ENCODE measurements at regions not wholly inside any gene's neighbourhood (a gene's known extent, or its start where the extent isn't known, plus 50 kb on each side); places are given as distances from the start of the nearest gene placed in this dataset.
"Not testable (repeated sequence)": the region's sequence is repeated elsewhere in the genome, so short reads cannot be mapped to it uniquely, and the experiment has no call there.

DNA sequence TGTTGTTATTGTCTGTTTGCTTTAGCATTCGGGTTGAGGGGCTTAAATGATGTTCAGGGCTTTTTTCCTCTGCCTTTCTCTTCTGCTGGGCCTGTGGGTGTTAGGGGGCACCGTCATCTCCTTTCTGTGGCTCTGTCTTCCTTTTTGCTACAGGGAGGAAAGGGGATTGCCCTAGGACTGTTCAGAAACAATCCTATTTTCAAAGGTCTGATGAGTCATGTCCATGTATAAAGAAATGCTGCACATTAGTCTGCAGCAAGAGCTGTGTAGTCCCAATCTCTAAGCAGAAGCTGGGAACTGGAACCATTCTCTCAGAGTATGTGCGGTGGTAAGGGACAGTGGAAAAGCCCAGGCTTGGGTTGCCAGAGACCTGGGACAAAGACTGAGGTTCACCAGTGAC is 462.3 kb downstream of the OMA1 start:
- Histone ChIP-seq H3K4me1 (replicated peaks) (no peaks in the 10 kb centered on the region), H3K27ac (no peak overlapping the region)

DNA sequence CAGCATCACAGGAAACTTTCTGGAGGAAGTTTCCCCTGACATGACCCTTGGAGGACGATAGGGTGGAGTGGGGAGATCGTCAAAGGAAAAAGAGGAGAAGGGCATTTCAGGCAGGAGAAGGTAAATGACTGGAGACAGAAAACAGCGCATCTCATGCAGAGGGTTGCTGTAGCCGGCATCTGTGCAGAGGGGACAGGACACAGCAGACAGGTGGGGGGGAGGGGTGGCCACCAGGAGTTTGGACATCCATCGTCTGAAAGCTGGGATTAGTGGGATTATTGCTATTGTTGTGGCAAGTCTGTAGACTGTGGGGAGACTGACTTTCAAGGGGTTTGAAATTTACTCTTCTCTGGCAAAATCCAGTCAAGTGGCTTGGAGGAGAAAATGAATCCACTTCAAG is 463.9 kb downstream of the OMA1 start:
- Histone ChIP-seq H3K27ac (no peak overlapping the region), H3K4me1 (replicated peaks) (no peaks in the 10 kb centered on the region), H3K27me3 (replicated peaks) (no peaks in the 10 kb centered on the region), H3K4me3 (no peak overlapping the region), H3K36me3 (no peaks in the 10 kb centered on the region), H3K9me3 (replicated peaks) (no peaks in the 10 kb centered on the region)
- no peak for DNase-seq (ENCODE audit: low read depth in 1 of 2, low spot score in 2 of 2)

More for the DNA sequence above, 462.3 kb downstream of the OMA1 start:
- H3K27me3 ChIP-seq (replicated peaks), result 0 out of 2 replicates have a peak, but pooled peaks cover 4% of the 10 kb centered on the region
- H3K36me3 ChIP-seq, result no peaks in the 10 kb centered on the region
- H3K4me3 ChIP-seq, result no peak overlapping the region
- no peaks in the 10 kb centered on the region for H3K9me3 ChIP-seq (replicated peaks)
- no peak for DNase-seq (ENCODE audit: low read depth in 1 of 2, low spot score in 2 of 2)

DNA sequence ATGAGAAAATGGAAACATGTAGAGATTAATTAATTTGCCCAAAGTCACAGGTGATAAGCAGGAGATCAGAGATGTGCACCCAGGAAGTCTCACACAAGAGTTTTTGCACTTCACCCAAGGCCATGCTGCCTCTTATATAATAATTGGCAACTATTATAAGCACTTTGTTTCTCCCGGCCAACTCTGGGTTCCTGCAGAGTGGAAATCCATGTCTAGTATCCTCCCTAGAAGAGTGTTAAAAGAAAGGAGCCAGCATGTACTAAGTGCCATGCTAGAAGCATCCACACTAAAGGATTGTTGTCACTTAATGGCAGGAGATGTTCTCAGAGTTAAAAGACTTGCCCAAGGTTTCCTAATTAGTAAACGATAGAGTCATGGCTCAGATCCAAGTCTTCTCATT is 470.3 kb downstream of the OMA1 start:
- DNase-seq (ENCODE audit: low read depth in 1 of 2, low spot score in 2 of 2), result no peak
- Histone ChIP-seq H3K36me3 (no peaks in the 10 kb centered on the region), H3K27me3 (replicated peaks) (no peaks in the 10 kb centered on the region), H3K4me1 (replicated peaks) (no peaks in the 10 kb centered on the region), H3K27ac (no peak overlapping the region), H3K9me3 (replicated peaks) (no peaks in the 10 kb centered on the region), H3K4me3 (no peak overlapping the region)

DNA sequence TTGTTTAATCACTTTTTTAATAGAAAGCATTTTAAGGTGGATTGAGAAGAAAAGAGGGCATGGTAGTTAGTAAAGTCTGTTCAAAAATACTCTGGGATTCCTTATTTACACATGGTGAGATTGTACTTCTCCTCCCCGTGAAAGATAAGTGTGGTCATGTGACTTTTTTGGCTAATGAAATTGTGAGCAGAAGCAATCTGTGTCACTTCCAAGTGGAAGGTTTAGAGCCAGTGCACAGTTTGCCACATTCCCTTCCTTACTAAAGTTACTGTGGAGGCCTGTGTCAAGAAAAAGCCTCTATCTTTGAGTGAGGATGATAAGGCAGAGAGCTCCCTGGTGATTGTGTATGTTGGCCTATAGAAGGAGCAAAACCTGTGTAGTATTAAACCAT is 471.3 kb downstream of the OMA1 start:
- H3K27ac ChIP-seq, result no peak overlapping the region
- no peaks in the 10 kb centered on the region for H3K36me3 ChIP-seq
- H3K9me3 ChIP-seq (replicated peaks), result no peaks in the 10 kb centered on the region
- DNase-seq (ENCODE audit: low read depth in 1 of 2, low spot score in 2 of 2), result no peak
- H3K4me1 ChIP-seq (replicated peaks), result no peaks in the 10 kb centered on the region
- H3K27me3 ChIP-seq (replicated peaks), result no peaks in the 10 kb centered on the region
- H3K4me3 ChIP-seq, result no peak overlapping the region

DNA sequence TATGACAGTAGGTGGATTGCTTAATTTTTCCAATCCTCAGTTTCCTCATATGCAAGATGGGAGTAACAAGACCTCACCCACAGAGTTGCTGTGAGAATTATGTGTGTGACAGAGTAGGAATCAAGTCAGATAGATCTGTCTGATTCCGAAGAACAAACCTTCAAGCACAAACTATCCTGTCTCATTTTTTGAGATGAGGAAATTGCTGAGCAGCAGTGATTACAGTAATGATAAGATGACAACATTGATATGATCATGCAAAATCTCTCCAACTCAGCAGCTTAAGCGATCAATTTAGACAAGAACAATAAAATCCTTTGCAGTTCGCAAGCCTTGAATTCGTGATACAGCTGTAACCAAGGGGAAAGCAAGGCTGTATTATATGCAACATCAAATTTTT is 474.1 kb downstream of the OMA1 start:
- H3K36me3 ChIP-seq, result no peaks in the 10 kb centered on the region
- H3K4me3 ChIP-seq, result no peak overlapping the region
- no peaks in the 10 kb centered on the region for H3K4me1 ChIP-seq (replicated peaks)
- no peak overlapping the region for H3K27ac ChIP-seq
- DNase-seq (ENCODE audit: low read depth in 1 of 2, low spot score in 2 of 2), result no peak
- no peaks in the 10 kb centered on the region for H3K9me3 ChIP-seq (replicated peaks)
- no peaks in the 10 kb centered on the region for H3K27me3 ChIP-seq (replicated peaks)

DNA sequence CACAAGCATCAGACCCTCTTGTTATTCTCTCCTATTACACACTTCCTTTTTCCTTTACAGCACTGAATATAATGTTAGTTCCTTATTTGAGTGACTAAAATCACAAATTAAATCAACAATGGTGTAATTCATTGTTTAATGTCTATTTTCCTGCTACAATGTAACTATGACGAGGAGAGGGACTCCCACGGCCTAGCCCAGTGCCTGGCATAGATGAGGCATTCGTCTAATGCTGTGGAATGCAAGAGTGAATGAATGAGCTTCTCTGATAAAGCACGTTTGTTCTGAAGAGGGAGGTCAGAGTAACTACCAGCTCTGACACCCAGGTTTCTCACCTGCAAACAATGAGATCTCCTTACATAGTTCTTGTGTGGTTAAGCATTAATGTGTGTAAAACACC is 479.4 kb downstream of the OMA1 start:
- Histone ChIP-seq H3K4me3 (no peak overlapping the region), H3K27ac (no peak overlapping the region)

DNA sequence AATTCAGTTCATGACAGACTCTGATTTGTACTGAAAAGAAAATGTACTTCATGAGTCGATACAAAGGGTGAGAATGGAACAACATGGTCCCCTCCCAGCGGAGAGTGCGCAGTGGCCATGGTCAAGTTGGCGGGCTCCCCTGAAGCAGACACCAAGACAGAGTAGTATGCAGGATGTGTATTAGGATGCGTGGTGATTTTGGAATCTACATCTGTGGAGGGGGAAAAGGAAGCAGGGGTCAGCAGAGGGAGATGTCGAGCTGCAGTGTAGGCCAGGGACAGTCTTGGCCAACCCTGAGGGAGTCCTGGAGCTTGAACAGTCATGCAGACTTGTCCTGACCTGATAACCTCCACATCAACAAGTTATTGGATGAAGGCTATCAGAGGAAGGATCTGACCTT is 481.0 kb downstream of the OMA1 start:
- Histone ChIP-seq H3K4me1 (replicated peaks) (no peaks in the 10 kb centered on the region), H3K36me3 (no peaks in the 10 kb centered on the region), H3K27ac (no peak overlapping the region), H3K4me3 (no peak overlapping the region), H3K27me3 (replicated peaks) (no peaks in the 10 kb centered on the region), H3K9me3 (replicated peaks) (no peaks in the 10 kb centered on the region)
- no peak for DNase-seq (ENCODE audit: low read depth in 1 of 2, low spot score in 2 of 2)

More for the DNA sequence above, 479.4 kb downstream of the OMA1 start:
- Histone ChIP-seq H3K4me1 (replicated peaks) (no peaks in the 10 kb centered on the region), H3K27me3 (replicated peaks) (no peaks in the 10 kb centered on the region), H3K36me3 (no peaks in the 10 kb centered on the region), H3K9me3 (replicated peaks) (no peaks in the 10 kb centered on the region)
- DNase-seq (ENCODE audit: low read depth in 1 of 2, low spot score in 2 of 2), result no peak

DNA sequence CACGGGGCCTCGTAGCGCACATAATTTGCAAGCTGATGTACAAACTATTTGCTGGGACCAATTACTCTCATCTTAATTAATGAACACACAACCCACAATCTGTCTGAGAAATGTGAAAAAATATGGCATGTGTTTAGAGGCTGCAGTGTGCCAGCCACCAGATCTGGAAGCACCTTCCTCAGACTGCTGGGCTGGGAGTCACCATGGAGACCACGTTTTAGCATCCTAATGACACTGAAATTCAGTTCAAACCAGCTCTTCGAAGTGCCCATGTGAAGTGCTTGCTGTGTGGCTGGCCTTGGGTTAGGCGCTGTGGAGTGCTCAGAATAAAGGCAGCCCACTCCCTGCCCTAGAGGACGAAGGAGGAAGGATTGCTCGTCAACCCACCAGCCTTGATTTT is 482.4 kb downstream of the OMA1 start:
- no peak for DNase-seq (ENCODE audit: low read depth in 1 of 2, low spot score in 2 of 2)
- Histone ChIP-seq H3K9me3 (replicated peaks) (no peaks in the 10 kb centered on the region), H3K27ac (no peak overlapping the region), H3K4me3 (no peak overlapping the region), H3K27me3 (replicated peaks) (no peaks in the 10 kb centered on the region), H3K4me1 (replicated peaks) (no peaks in the 10 kb centered on the region), H3K36me3 (no peaks in the 10 kb centered on the region)

DNA sequence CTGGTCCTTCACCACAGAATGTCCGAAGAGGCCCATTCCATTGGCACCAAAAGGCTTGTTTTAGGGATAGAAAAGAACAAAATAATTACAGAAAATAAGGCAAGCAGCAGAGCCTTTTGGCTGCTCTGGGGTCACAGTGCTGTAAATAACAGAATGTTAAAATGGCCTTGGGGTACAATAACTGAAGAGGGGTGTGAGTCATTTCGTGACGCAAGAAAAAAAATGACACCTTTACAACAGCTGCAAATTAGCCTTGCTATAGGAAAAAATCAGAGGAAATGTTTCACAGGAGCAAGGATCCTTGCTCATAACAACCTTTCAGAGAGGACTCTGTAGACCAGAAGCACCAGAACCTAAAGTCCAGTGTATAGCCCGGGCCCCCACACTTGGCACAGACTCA is 483.4 kb downstream of the OMA1 start:
- Histone ChIP-seq H3K4me3 (no peak overlapping the region), H3K36me3 (no peaks in the 10 kb centered on the region), H3K9me3 (replicated peaks) (no peaks in the 10 kb centered on the region), H3K27ac (no peak overlapping the region), H3K4me1 (replicated peaks) (no peaks in the 10 kb centered on the region), H3K27me3 (replicated peaks) (no peaks in the 10 kb centered on the region)
- DNase-seq (ENCODE audit: low read depth in 1 of 2, low spot score in 2 of 2), result no peak

DNA sequence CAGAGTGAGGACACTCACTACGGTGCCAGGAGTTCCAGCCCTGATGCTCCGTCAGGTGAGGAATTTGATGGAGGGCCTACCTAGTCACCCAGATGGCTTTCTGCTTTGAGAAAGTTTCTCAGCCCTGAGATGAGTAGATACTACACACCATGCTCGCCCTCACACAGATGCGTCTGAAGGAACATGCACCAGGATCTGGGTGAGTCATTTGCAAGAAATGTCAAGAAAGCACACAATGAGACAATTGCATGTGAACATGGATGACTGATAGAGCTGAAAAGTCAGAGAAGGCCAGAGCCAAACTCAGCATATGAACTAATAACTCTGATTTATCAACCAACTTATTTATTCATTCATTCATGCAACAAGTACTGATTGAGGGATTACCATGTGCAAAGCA is 483.9 kb downstream of the OMA1 start:
- DNase-seq (ENCODE audit: low read depth in 1 of 2, low spot score in 2 of 2), result no peak
- H3K36me3 ChIP-seq, result no peaks in the 10 kb centered on the region
- H3K4me1 ChIP-seq (replicated peaks), result no peaks in the 10 kb centered on the region

DNA sequence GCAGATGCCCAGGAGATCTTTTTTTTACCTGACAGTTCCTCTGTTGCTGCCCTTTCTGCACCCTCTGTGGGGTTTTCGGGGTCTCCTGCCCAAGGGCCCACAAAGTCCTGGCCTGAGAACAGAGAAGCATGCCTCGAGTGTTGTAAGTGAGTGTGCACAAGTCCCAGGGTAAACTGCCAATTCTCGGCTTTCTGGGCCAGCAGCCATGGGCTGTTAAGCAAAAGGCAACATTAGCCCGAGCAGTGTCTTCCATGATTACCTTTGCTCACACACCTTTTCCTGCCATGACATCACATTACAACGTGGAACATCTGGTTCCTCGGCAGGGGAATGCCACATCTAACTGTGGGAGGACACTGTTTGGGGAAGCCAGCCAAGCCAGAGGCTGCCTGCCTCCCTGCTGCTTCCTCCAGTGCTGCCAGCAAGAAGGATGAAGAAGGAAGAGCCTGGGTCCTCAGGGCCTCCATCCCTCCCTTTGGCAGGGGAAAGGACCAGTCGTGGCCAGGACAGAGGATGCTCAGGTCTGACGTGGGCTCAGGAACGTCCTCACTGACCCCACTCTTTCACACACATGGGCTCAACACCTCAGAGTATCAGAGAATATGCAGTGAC is 485.9 kb downstream of the OMA1 start:
- H3K36me3 ChIP-seq, result no peaks in the 10 kb centered on the region
- H3K27me3 ChIP-seq (replicated peaks), result no peaks in the 10 kb centered on the region
- H3K4me3 ChIP-seq, result no peak overlapping the region
- DNase-seq (ENCODE audit: low read depth in 1 of 2, low spot score in 2 of 2), result no peak
- no peak overlapping the region for H3K27ac ChIP-seq
- no peaks in the 10 kb centered on the region for H3K4me1 ChIP-seq (replicated peaks)
- H3K9me3 ChIP-seq (replicated peaks), result no peaks in the 10 kb centered on the region

More for the DNA sequence above, 483.9 kb downstream of the OMA1 start:
- H3K9me3 ChIP-seq (replicated peaks), result no peaks in the 10 kb centered on the region
- no peak overlapping the region for H3K27ac ChIP-seq
- no peaks in the 10 kb centered on the region for H3K27me3 ChIP-seq (replicated peaks)
- H3K4me3 ChIP-seq, result no peak overlapping the region

DNA sequence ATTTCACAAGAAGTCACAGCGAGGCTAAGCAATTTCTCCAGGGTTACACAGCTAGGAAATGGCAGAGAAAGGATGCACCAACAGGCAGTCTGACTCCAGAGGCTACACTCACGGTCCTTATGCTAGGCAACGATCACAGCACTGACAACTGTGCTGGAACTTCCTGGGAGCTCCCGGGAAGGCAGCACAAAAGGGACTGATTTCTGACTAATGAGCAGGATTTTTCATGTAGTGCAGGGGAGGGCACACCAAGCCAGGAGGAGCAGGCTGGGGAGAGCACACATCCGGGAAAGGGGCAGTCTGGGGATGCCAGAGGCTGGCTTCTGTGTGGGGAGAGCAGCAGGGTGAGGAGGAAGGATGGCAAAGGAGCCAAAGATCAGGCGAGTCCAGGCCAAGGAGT is 486.7 kb downstream of the OMA1 start:
- no peaks in the 10 kb centered on the region for H3K9me3 ChIP-seq (replicated peaks)
- H3K4me3 ChIP-seq, result no peak overlapping the region
- no peak for DNase-seq (ENCODE audit: low read depth in 1 of 2, low spot score in 2 of 2)
- no peaks in the 10 kb centered on the region for H3K27me3 ChIP-seq (replicated peaks)
- H3K4me1 ChIP-seq (replicated peaks), result no peaks in the 10 kb centered on the region
- no peak overlapping the region for H3K27ac ChIP-seq
- H3K36me3 ChIP-seq, result no peaks in the 10 kb centered on the region

DNA sequence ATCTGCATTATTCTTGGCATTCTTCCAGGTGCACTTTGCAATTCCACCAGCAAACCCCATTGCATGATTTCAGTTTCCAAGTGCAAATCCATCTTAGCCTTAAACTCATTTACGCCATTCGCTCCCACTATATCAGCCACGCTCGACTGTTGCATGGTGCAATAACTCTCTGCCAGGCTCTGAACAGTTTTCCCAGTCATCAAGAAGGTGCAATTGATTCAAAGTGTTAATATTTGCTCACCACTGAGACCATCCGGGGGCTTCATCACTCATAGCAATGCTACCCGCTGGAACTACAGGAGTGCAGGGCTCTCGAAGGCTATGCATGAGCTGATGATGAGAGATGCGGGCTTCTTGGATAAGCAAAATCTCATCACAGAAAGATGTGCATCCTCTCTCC is 488.2 kb downstream of the OMA1 start:
- Histone ChIP-seq H3K27me3 (replicated peaks) (no peaks in the 10 kb centered on the region), H3K36me3 (no peaks in the 10 kb centered on the region), H3K4me1 (replicated peaks) (no peaks in the 10 kb centered on the region), H3K27ac (no peak overlapping the region), H3K9me3 (replicated peaks) (no peaks in the 10 kb centered on the region), H3K4me3 (no peak overlapping the region)
- DNase-seq (ENCODE audit: low read depth in 1 of 2, low spot score in 2 of 2), result no peak

DNA sequence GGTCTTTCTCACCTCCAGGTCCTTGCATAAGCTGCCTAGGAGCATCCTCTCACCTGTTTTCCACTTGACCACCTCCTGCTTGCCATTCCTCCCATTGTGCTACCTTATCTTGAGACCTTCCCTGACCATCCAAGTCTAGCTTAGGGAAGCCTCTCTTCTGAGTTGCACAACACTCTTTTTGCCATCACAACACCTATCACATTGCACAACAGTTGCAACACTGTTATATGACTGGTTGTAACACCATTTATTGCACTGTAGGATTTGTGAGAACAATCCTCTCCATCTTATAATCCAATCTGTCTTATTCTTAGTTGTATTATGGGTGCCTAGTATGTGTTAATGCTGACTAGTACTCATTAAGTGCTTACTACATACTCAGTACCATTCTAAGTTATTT is 488.7 kb downstream of the OMA1 start:
- DNase-seq (ENCODE audit: low read depth in 1 of 2, low spot score in 2 of 2), result no peak
- H3K4me1 ChIP-seq (replicated peaks), result no peaks in the 10 kb centered on the region

DNA sequence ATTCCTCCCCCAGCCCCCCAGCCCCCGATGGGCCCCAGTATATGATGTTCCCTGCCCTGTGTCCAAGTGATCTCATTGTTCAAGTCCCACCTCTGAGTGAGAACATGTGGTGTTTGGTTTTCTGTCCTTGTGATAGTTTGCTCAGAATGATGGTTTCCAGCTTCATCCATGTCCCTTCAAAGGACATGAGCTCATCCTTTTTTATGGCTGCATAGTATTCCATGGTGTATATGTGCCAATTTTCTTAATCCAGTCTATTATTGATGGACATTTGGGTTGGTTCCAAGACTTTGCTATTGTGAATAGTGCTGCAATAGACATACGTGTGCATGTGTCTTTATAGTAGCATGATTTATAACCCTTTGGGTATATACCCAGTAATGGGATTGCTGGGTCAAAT is 495.3 kb downstream of the OMA1 start:
- not testable (repeated sequence) for H3K27me3 ChIP-seq (replicated peaks); H3K27ac ChIP-seq; H3K4me3 ChIP-seq; H3K9me3 ChIP-seq (replicated peaks); DNase-seq (ENCODE audit: low read depth in 1 of 2, low spot score in 2 of 2); H3K4me1 ChIP-seq (replicated peaks); H3K36me3 ChIP-seq

More for the DNA sequence above, 488.7 kb downstream of the OMA1 start:
- Histone ChIP-seq H3K9me3 (replicated peaks) (no peaks in the 10 kb centered on the region), H3K27ac (no peak overlapping the region), H3K36me3 (no peaks in the 10 kb centered on the region), H3K4me3 (no peak overlapping the region), H3K27me3 (replicated peaks) (no peaks in the 10 kb centered on the region)

Measured in SJSA1 (cell line).